Body of pancreas (tissue), 4 donors: ENCODE measurements at regions not wholly inside any gene's neighbourhood (a gene's known extent, or its start where the extent isn't known, plus 50 kb on each side); places are given as distances from the start of the nearest gene placed in this dataset.
"Not testable (repeated sequence)": the region's sequence is repeated elsewhere in the genome, so short reads cannot be mapped to it uniquely, and the experiment has no call there.

ENCODE experiments used
- ATAC-seq: fragments of 150-250 bp; one replicate; pipeline ENCODE4 v1.9.1; 2016
- DNase-seq, 4 donors: peaks; one replicate each; pipeline ENCODE4 v3.0.0-alpha.2; 2019
- H3K27ac ChIP-seq, 4 donors: fragments of 200-600 bp; sonication (generic); 1 replicate in 3 of 4; 2 replicates in 1 of 4; pipeline versions ENCODE4 v1.5.1 to v1.6.1; 2016 to 2019; ENCODE audit warnings: mild to moderate bottlenecking in 1 of 4, mixed read lengths in 1 of 4, moderate library complexity in 1 of 4
- H3K27me3 ChIP-seq, 2 donors: fragments of 200-600 bp; sonication (generic); one replicate each; pipeline ENCODE4 v1.6.0; 2016; ENCODE audit warnings: mild to moderate bottlenecking in 1 of 2
- H3K36me3 ChIP-seq, 2 donors: fragments of 200-600 bp; sonication (generic); replicated peaks in 1 of 2; 2 replicates each; pipeline ENCODE4 v1.5.1; 2016; ENCODE audit warnings: low read depth in 2 of 2; ENCODE audit not compliant: insufficient read depth in 1 of 2
- H3K4me1 ChIP-seq: fragments of 200-600 bp; sonication (generic); one replicate; pipeline ENCODE4 v1.6.0; 2016
- H3K4me3 ChIP-seq, 2 donors: fragments of 200-600 bp; sonication (generic); 1 replicate in 1 of 2; 2 replicates in 1 of 2; pipeline ENCODE4 v1.5.1; 2016 to 2019
- H3K9me3 ChIP-seq, 3 donors: fragments of 200-600 bp; sonication (generic); 1 replicate in 2 of 3; 2 replicates in 1 of 3; pipeline ENCODE4 v1.5.1; 2016
- POLR2A ChIP-seq, 3 donors: fragments of 450-650 bp; IDR thresholded peaks; one replicate each; pipeline ENCODE4 v1.6.1; 2016; ENCODE audit warnings: antibody characterized with exemption in 3 of 3, mild to moderate bottlenecking in 2 of 3
- whole genome bisulfite sequencing, 2 donors: methylation state at CpG; one replicate each; pipeline ENCODE4 v1.1.5; 2017; 5-methylcytosine and 5-hydroxymethylcytosine counted together
- intact Hi-C: fragments of 100-400 bp; cut with DNase I; formaldehyde crosslinking; loops from one replicate; pipeline ENCODE4 v1.15.1; 2023
- TF ChIP-seq, protein P1 (sequence below), 7 experiments: fragments of 450-650 bp in 4 of 7; fragments of 200-600 bp in 3 of 7; sonication (generic) in 3 of 7; IDR thresholded peaks; one replicate each; pipeline ENCODE4 v1.5.1; 2016 to 2019; ENCODE audit warnings: antibody characterized with exemption in 7 of 7

DNA sequence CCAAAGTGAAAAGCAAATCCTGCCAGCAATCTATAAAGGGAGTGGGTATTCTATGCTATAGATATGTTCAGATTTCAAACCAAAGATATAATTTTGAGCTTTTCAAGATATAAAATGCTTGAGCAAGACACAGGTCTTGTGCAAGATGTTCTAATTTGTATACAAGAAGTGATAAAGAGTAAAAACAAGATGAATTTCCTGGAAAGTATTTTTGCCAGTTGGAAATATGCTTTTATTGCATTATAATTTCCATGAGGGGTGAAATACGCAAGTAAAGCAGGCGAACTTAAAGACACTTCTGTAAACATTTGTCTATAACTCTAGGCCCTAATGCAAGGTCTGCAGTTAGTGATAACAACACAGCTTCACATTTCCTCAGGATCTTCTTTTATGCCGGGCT is 640.5 kb downstream of the TMEM182 start:
- no peak for DNase-seq
- Histone ChIP-seq H3K27me3 (no peaks in the 10 kb centered on the region), H3K9me3 (no peaks in the 10 kb centered on the region), H3K4me1 (no peaks in the 10 kb centered on the region), H3K36me3 (no peaks in the 10 kb centered on the region), H3K4me3 (no peak overlapping the region), H3K27ac (no peak overlapping the region)
- no peak for TF ChIP-seq POLR2A (IDR thresholded peaks at IDR 0.05)
- TF ChIP-seq, protein P1, sequence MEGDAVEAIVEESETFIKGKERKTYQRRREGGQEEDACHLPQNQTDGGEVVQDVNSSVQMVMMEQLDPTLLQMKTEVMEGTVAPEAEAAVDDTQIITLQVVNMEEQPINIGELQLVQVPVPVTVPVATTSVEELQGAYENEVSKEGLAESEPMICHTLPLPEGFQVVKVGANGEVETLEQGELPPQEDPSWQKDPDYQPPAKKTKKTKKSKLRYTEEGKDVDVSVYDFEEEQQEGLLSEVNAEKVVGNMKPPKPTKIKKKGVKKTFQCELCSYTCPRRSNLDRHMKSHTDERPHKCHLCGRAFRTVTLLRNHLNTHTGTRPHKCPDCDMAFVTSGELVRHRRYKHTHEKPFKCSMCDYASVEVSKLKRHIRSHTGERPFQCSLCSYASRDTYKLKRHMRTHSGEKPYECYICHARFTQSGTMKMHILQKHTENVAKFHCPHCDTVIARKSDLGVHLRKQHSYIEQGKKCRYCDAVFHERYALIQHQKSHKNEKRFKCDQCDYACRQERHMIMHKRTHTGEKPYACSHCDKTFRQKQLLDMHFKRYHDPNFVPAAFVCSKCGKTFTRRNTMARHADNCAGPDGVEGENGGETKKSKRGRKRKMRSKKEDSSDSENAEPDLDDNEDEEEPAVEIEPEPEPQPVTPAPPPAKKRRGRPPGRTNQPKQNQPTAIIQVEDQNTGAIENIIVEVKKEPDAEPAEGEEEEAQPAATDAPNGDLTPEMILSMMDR (IDR thresholded peaks at IDR 0.05): no peak
- intact Hi-C loops: no loop called here
- WGBS, 2 donors: 64 to 71% methylated on average over 3 of the region's 3 CpGs
- ATAC-seq: no peak

DNA sequence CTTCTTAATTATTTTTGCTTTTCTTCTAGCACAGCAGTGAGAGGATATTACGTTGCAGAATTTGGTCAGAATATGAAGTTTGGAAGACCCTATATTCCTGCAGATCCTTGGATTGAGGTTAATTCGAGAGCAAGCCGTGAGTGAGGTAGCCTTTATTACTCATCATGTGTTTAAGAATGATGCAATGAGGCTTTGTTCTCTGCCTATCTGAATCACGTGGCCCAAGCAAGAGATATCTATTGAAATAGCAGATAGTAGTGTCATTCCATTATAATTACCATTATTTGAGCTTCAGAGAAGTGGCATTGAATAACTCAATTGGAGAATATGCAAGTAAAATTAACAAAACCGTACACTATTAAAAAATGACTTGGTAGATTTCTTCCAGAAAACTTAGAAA is 641.1 kb downstream of the TMEM182 start:
- 54 to 65% methylated on average over 5 of the region's 5 CpGs for WGBS, 2 donors
- H3K36me3 ChIP-seq: no peaks in the 10 kb centered on the region
- H3K4me3 ChIP-seq: no peak overlapping the region
- no peaks in the 10 kb centered on the region for H3K27me3 ChIP-seq
- no peaks in the 10 kb centered on the region for H3K4me1 ChIP-seq
- H3K9me3 ChIP-seq: no peaks in the 10 kb centered on the region
- DNase-seq (no peak), ATAC-seq (no peak)
- H3K27ac ChIP-seq: no peak overlapping the region
- intact Hi-C loops: no loop called here
- no peak for TF ChIP-seq POLR2A (IDR thresholded peaks at IDR 0.05)
- TF ChIP-seq, protein P1 (IDR thresholded peaks at IDR 0.05): no peak

DNA sequence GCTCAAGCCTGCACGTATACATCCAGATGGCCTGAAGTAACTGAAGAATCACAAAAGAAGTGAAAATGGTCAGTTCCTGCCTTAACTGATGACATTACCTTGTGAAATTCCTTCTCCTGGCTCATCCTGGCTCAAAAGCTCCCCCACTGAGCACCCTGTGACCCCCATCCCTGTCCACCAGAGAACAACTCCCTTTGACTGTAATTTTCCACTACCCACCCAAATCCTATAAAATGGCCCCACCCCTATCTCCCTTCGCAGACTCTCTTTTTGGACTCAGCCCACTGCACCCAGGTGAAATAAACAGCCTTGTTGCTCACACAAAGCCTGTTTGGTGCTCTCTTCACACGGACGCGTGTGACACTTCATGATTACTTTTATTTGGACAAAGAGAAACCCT is 641.6 kb downstream of the TMEM182 start:
- H3K27me3 ChIP-seq, H3K4me1 ChIP-seq, H3K27ac ChIP-seq, ATAC-seq, DNase-seq, H3K4me3 ChIP-seq, intact Hi-C loops, H3K9me3 ChIP-seq, H3K36me3 ChIP-seq: not testable (repeated sequence)
- 64 to 74% methylated on average over 5 of the region's 5 CpGs for WGBS, 2 donors

DNA sequence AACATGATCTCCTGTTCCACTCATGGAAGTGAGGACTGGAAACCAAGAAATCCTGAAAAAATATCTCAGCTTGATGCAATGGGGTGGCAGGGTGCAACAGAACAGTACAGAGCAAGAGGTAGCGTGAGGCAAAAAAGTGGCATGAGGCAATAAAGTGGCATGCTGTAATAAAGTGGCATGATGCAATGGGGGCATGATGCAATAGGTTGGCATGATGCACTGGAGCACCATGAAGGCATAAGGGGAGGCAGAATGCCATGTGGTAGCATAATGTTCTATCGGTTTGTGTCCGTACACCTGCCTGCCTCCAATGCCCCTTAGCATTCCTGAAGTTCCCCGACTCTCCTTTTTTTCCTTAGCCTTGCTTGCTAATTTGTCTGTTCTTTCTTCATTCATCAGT is 648.4 kb downstream of the TMEM182 start:
- no peaks in the 10 kb centered on the region for H3K36me3 ChIP-seq
- H3K9me3 ChIP-seq: no peaks in the 10 kb centered on the region
- H3K4me1 ChIP-seq: no peaks in the 10 kb centered on the region
- intact Hi-C loops: no loop called here
- no peak overlapping the region for H3K4me3 ChIP-seq
- H3K27ac ChIP-seq: no peak overlapping the region
- TF ChIP-seq, protein P1 (IDR thresholded peaks at IDR 0.05): no peak
- no peak for TF ChIP-seq POLR2A (IDR thresholded peaks at IDR 0.05)
- 82 to 89% methylated on average over 4 of the region's 4 CpGs for WGBS, 2 donors
- H3K27me3 ChIP-seq: no peaks in the 10 kb centered on the region
- DNase-seq: no peak
- ATAC-seq: no peak

DNA sequence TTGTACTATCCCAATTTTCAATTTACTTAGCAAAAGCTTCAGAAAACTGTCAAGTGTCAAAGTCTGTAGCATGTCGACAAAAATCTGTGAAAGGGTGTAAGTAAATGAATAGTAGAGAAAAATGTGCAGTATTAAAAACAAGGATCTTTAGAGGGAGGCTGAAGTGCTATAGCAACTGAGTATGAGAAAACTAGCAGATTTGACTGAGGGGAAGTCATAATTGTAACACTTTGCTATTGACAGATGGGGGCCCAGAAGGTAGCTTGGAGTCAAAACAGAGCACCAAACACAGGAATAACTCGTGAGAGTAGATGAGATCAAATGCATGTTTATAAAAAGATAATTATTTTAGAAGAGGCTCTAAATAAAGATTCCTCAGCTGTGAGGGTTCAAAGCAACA is 657.7 kb downstream of the TMEM182 start:
- H3K9me3 ChIP-seq: no peaks in the 10 kb centered on the region
- H3K36me3 ChIP-seq: no peaks in the 10 kb centered on the region
- no peak for ATAC-seq
- no peaks in the 10 kb centered on the region for H3K4me1 ChIP-seq
- H3K27ac ChIP-seq: no peak overlapping the region
- TF ChIP-seq, protein P1 (IDR thresholded peaks at IDR 0.05): no peak
- TF ChIP-seq POLR2A (IDR thresholded peaks at IDR 0.05): no peak
- intact Hi-C loops: no loop called here
- no peak overlapping the region for H3K4me3 ChIP-seq
- 42 to 54% methylated on average over 2 of the region's 2 CpGs for WGBS, 2 donors
- no peak for DNase-seq
- no peaks in the 10 kb centered on the region for H3K27me3 ChIP-seq
